ENCODE measurements at regions not wholly inside any gene's neighbourhood (a gene's known extent, or its start where the extent isn't known, plus 50 kb on each side); places are given as distances from the start of the nearest gene placed in this dataset.

- no peak for DNase-seq
These were observed 161.1 kb upstream of the PDGFD start for GRCh38 chr11:104325093-104325492.

GRCh38 chr11:104324276-104324675 is 160.3 kb upstream of the PDGFD start:
- no peak for DNase-seq

GRCh38 chr11:104323841-104324240 is 159.9 kb upstream of the PDGFD start:
- DNase-seq: no peak

- no peak for DNase-seq
These were observed 158.7 kb upstream of the PDGFD start for GRCh38 chr11:104322696-104323095.

GRCh38 chr11:104320956-104321355 is 157.0 kb upstream of the PDGFD start:
- DNase-seq: no peak

- DNase-seq: no peak
These were observed 156.2 kb upstream of the PDGFD start for GRCh38 chr11:104320097-104320496.

GRCh38 chr11:104319396-104319795 is 155.4 kb upstream of the PDGFD start:
- DNase-seq: no peak

- no peak for DNase-seq
These were observed 143.0 kb upstream of the PDGFD start for GRCh38 chr11:104306862-104307474.

- DNase-seq: no peak
These were observed 137.8 kb upstream of the PDGFD start for GRCh38 chr11:104301776-104302175.

GRCh38 chr11:104291646-104292045 is 127.7 kb upstream of the PDGFD start:
- DNase-seq: no peak

GRCh38 chr11:104286129-104286528 is 122.2 kb upstream of the PDGFD start:
- DNase-seq: no peak

- DNase-seq: no peak
These were observed 115.6 kb upstream of the PDGFD start for GRCh38 chr11:104279587-104279986.

- DNase-seq: peak; percentile 4
These were observed 112.0 kb upstream of the PDGFD start for GRCh38 chr11:104275992-104276391.

- DNase-seq: no peak
These were observed 96.5 kb upstream of the PDGFD start for GRCh38 chr11:104260456-104260855.

GRCh38 chr11:104259121-104259610 is 95.2 kb upstream of the PDGFD start:
- no peak for DNase-seq

GRCh38 chr11:104256525-104256924 is 92.6 kb upstream of the PDGFD start:
- peak; percentile 11 for DNase-seq

GRCh38 chr11:104254347-104254746 is 90.4 kb upstream of the PDGFD start:
- no peak for DNase-seq

GRCh38 chr11:104246590-104246989 is 82.6 kb upstream of the PDGFD start:
- no peak for DNase-seq

- no peak for DNase-seq
These were observed 75.0 kb upstream of the PDGFD start for GRCh38 chr11:104238916-104239315.

- no peak for DNase-seq
These were observed 61.1 kb upstream of the PDGFD start for GRCh38 chr11:104225047-104225446.

GRCh38 chr11:104222464-104222863 is 58.5 kb upstream of the PDGFD start:
- no peak for DNase-seq

- no peak for DNase-seq
These were observed 57.5 kb upstream of the PDGFD start for GRCh38 chr11:104221455-104221854.

GRCh38 chr11:104219096-104219495 is 55.1 kb upstream of the PDGFD start:
- DNase-seq: no peak

GRCh38 chr11:104214517-104214916 is 50.6 kb upstream of the PDGFD start:
- no peak for DNase-seq

All from kidney glomerular epithelial cell (primary cell).